PFSK-1 (cell line): ENCODE measurements at regions not wholly inside any gene's neighbourhood (a gene's known extent, or its start where the extent isn't known, plus 50 kb on each side); places are given as distances from the start of the nearest gene placed in this dataset.

Experiments
- POLR2AphosphoS5 ChIP-seq: IDR thresholded peaks from 2 replicates; pipeline ENCODE4 v1.6.1; 2012; ENCODE audit warnings: low read depth, mild to moderate bottlenecking, control low read depth, low read length, moderate library complexity
- TAF1 ChIP-seq: IDR thresholded peaks from 2 replicates; pipeline ENCODE4 v1.6.1; 2012; ENCODE audit warnings: low read length, control low read depth, borderline replicate concordance; ENCODE audit not compliant: insufficient read depth

DNA sequence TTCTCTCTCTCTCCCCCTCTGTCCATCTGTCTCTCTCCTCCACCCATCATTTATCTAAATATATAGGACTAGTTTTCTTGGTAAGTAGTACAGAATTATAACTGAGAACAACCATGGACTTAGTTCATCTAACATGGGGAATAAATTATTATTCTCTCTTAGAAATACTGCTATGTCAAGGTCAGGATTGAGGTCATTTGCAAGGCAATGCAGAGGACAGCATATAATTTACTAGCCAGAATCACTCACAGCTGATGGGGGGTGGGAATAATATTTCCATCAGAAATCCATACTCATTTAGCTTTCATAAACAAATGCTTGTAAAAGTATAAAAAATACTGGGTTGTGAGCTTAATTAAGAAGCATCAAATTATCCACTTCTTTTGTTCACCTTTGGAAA lies 553.9 kb upstream of the POU3F2 start:
- TF ChIP-seq TAF1 (no peak), POLR2AphosphoS5 (no peak)
